ENCODE measurements at regions not wholly inside any gene's neighbourhood (a gene's known extent, or its start where the extent isn't known, plus 50 kb on each side); places are given as distances from the start of the nearest gene placed in this dataset.

GRCh38 chr14:29178971-29179370 lies 412.4 kb downstream of the FOXG1 start:
- BruUV-seq (replicated peaks): no TSS peak
- Histone ChIP-seq H3K9me1 (ENCODE audit: control insufficient read depth, insufficient read depth, low read length) (no peaks in the 10 kb centered on the region), H3K79me2 (ENCODE audit: control insufficient read depth, insufficient read depth, low read length) (no peaks in the 10 kb centered on the region), H2AFZ (ENCODE audit: low read depth, low read length) (no peak overlapping the region), H3K36me3 (ENCODE audit: control insufficient read depth, insufficient read depth, low read length) (no peaks in the 10 kb centered on the region), H3K27me3 (ENCODE audit: control insufficient read depth in 2 of 2, insufficient read depth in 2 of 2, low read length in 2 of 2) (no peaks in the 10 kb centered on the region), H3K4me2 (ENCODE audit: insufficient read depth, low read length) (no peak overlapping the region), H3K4me3 (no peak overlapping the region), H3K4me1 (replicated peaks in 1 of 2; ENCODE audit: control insufficient read depth in 2 of 2, insufficient read depth in 2 of 2, low read length in 2 of 2) (no peaks in the 10 kb centered on the region), H4K20me1 (replicated peaks; ENCODE audit: control insufficient read depth, insufficient read depth, low read length) (no peaks in the 10 kb centered on the region), H3K27ac (ENCODE audit: extremely low read depth, low read depth, low read length) (no peak overlapping the region), H3K9me3 (replicated peaks; ENCODE audit: control insufficient read depth, insufficient read depth, low read depth, low read length) (no peaks in the 10 kb centered on the region), H3K9ac (ENCODE audit: insufficient read depth in 1 of 2, low read depth in 2 of 2, low read length in 2 of 2) (no peak overlapping the region)
- intact Hi-C loops (cut with micrococcal nuclease) (no loop called here), in situ Hi-C loops (cut with MboI) (no loop called here)
- 0% methylated on average over 1 of the region's 1 CpG for WGBS (ENCODE audit: insufficient coverage, low coverage, missing lambda C conversion rate)
- ATAC-seq: no peak
- ChIA-PET CTCF (ENCODE audit: low intra/inter-chr PET ratio) (no interaction called here), POLR2A (interaction anchor here (0.6 kb wide), 1 partner anchor 109 kb away, joined by 4 read pairs; no protein-coding TSS in a partner anchor)
- DNase-seq (ENCODE audit: extremely low read depth in 1 of 4, low spot score in 3 of 4): no peak
- no peak for FAIRE-seq
- TF ChIP-seq HCFC1 (IDR thresholded peaks at IDR 0.05; ENCODE audit: low read depth, low read length) (no peak), BRF1 (IDR thresholded peaks at IDR 0.05; ENCODE audit: borderline replicate concordance, extremely low read depth, insufficient read length) (no peak), ZNF830 (CRISPR knock-in tag; IDR thresholded peaks at IDR 0.05) (no peak), ZNF24 (IDR thresholded peaks at IDR 0.05) (no peak), GTF2A2 (tag; IDR thresholded peaks at IDR 0.05) (no peak), EHMT2 (IDR thresholded peaks at IDR 0.05) (no peak), TBL1XR1 (IDR thresholded peaks at IDR 0.05; ENCODE audit: low read length in 2 of 2) (no peak), ZNF75A (CRISPR knock-in tag; IDR thresholded peaks at IDR 0.05) (no peak), ZNF175 (CRISPR knock-in tag; IDR thresholded peaks at IDR 0.05; ENCODE audit: low read depth) (no peak)

DNA sequence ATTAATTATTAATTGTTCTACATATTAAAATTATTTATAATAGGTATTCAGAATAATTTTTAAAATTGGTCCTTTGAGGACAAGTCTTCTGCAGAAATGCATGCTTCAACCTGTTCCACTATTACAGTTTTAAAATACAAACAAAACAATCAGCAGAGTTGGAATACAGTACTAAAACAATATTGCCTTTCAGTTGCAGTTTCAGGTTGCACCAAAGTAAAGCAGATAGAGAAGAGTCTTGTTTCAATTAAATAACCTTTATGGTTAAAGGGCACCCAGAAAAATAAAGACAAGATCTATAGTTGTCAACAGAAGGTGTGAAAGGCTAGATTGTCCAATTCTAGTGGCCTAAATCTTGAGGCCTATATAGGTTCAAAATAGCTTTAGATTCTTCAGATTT lies 424.5 kb downstream of the FOXG1 start:
- H3K27ac ChIP-seq (ENCODE audit: extremely low read depth, low read depth, low read length): no peak overlapping the region
- ChIA-PET POLR2A (no interaction called here), CTCF (ENCODE audit: low intra/inter-chr PET ratio) (no interaction called here)
- H3K4me2 ChIP-seq (ENCODE audit: insufficient read depth, low read length): no peak overlapping the region
- H4K20me1 ChIP-seq (replicated peaks; ENCODE audit: control insufficient read depth, insufficient read depth, low read length): no peaks in the 10 kb centered on the region
- FAIRE-seq (no peak), DNase-seq (ENCODE audit: extremely low read depth in 1 of 4, low spot score in 3 of 4) (no peak), ATAC-seq (no peak)
- intact Hi-C loops (cut with micrococcal nuclease) (no loop called here), in situ Hi-C loops (cut with MboI) (no loop called here)
- H3K36me3 ChIP-seq (ENCODE audit: control insufficient read depth, insufficient read depth, low read length): no peaks in the 10 kb centered on the region
- H3K9me1 ChIP-seq (ENCODE audit: control insufficient read depth, insufficient read depth, low read length): no peaks in the 10 kb centered on the region
- no peak overlapping the region for H2AFZ ChIP-seq (ENCODE audit: low read depth, low read length)
- H3K9me3 ChIP-seq (replicated peaks; ENCODE audit: control insufficient read depth, insufficient read depth, low read depth, low read length): no peaks in the 10 kb centered on the region
- no peaks in the 10 kb centered on the region for H3K79me2 ChIP-seq (ENCODE audit: control insufficient read depth, insufficient read depth, low read length)
- BruUV-seq (replicated peaks): no TSS peak
- no peak overlapping the region for H3K4me3 ChIP-seq
- no peak overlapping the region for H3K9ac ChIP-seq (ENCODE audit: insufficient read depth in 1 of 2, low read depth in 2 of 2, low read length in 2 of 2)
- no peak for TF ChIP-seq PCBP1 (IDR thresholded peaks at IDR 0.05; ENCODE audit: low read depth, low read length, poor library complexity, severe bottlenecking)
- TF ChIP-seq HLTF (IDR thresholded peaks at IDR 0.05): no peak
- TF ChIP-seq POLR2A (conservative IDR thresholded peaks at IDR 0.05): no peak
- no peak for TF ChIP-seq FOXJ2 (tag; IDR thresholded peaks at IDR 0.05)
- TF ChIP-seq RFX1 (IDR thresholded peaks at IDR 0.05): no peak
- no peak for TF ChIP-seq HDAC2 (IDR thresholded peaks at IDR 0.05)
- TF ChIP-seq XRCC5 (IDR thresholded peaks at IDR 0.05; ENCODE audit: low read depth, low read length): no peak
- TF ChIP-seq BMI1 (IDR thresholded peaks at IDR 0.05; ENCODE audit: low read length): no peak
- TF ChIP-seq PYGO2 (tag; IDR thresholded peaks at IDR 0.05): no peak
- TF ChIP-seq, protein P1, sequence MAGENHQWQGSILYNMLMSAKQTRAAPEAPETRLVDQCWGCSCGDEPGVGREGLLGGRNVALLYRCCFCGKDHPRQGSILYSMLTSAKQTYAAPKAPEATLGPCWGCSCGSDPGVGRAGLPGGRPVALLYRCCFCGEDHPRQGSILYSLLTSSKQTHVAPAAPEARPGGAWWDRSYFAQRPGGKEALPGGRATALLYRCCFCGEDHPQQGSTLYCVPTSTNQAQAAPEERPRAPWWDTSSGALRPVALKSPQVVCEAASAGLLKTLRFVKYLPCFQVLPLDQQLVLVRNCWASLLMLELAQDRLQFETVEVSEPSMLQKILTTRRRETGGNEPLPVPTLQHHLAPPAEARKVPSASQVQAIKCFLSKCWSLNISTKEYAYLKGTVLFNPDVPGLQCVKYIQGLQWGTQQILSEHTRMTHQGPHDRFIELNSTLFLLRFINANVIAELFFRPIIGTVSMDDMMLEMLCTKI (IDR thresholded peaks at IDR 0.05; ENCODE audit: partially characterized antibody): no peak
- H3K27me3 ChIP-seq (ENCODE audit: control insufficient read depth in 2 of 2, insufficient read depth in 2 of 2, low read length in 2 of 2): no peaks in the 10 kb centered on the region
- H3K4me1 ChIP-seq (replicated peaks in 1 of 2; ENCODE audit: control insufficient read depth in 2 of 2, insufficient read depth in 2 of 2, low read length in 2 of 2): no peaks in the 10 kb centered on the region
